Activated CD8-positive, alpha-beta memory T cell treated with anti-CD3 and anti-CD28 coated beads for 24 hours (primary cell): ENCODE measurements at regions not wholly inside any gene's neighbourhood (a gene's known extent, or its start where the extent isn't known, plus 50 kb on each side); places are given as distances from the start of the nearest gene placed in this dataset.
"Not testable (repeated sequence)": the region's sequence is repeated elsewhere in the genome, so short reads cannot be mapped to it uniquely, and the experiment has no call there.

ENCODE experiments used
- DNase-seq: peaks from one replicate; pipeline ENCODE4 v3.0.0-alpha.2; 2020

DNA sequence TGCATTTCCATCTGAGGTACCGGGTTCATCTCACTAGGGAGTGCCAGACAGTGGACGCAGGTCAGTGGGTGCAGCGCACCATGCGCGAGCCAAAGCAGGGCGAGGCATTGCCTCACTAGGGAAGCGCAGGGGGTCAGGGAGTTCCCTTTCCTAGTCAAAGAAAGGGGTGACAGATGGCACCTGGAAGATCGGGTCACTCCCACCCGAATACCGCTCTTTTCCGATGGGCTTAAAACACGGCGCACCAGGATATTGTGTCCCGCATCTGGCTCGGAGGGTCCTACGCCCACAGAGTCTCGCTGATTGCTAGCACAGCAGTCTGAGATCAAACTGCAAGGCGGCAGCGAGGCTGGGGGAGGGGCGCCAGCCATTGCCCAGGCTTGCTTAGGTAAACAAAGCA, 1157.1 kb downstream of the NAALADL2 start:
- DNase-seq: not testable (repeated sequence)

DNA sequence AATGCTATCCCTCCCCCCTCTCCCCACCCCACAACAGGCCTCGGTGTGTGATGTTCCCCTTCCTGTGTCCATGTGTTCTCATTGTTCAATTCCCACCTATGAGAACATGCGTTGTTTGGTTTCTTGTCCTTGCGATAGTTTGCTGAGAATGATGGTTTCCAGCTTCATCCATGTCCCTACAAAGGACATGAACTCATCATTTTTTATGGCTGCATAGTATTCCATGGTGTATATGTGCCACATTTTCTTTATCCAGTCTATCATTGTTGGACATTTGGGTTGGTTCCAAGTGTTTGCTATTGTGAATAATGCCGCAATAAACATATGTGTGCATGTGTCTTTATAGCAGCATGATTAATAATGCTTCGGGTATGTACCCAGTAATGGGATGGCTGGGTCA, 1156.1 kb downstream of the NAALADL2 start:
- not testable (repeated sequence) for DNase-seq

- DNase-seq: no peak
These were observed 1150.1 kb downstream of the NAALADL2 start for GRCh38 chr3:176009256-176009655.

GRCh38 chr3:176005564-176005963, 1146.4 kb downstream of the NAALADL2 start:
- DNase-seq: no peak

DNA sequence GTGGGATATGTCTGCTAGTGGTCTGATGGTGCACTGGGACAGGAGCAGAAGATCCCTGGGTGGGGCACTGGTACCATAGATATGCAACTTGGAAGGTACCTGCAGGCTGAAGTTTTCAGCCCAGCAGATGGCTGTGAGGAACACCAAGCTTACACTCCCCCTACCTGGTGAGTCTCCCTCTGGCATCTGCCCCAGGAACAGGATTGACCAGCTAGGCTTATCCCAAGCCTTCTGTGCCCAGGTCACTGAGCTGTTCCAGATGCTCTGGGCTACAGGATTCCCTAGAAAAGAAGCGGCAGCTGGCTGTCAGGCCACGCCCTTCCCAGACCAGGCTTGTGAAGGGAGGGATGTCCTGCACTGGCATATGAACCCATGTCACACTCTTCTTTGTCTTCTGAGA, 1130.0 kb downstream of the NAALADL2 start:
- DNase-seq: no peak

DNA sequence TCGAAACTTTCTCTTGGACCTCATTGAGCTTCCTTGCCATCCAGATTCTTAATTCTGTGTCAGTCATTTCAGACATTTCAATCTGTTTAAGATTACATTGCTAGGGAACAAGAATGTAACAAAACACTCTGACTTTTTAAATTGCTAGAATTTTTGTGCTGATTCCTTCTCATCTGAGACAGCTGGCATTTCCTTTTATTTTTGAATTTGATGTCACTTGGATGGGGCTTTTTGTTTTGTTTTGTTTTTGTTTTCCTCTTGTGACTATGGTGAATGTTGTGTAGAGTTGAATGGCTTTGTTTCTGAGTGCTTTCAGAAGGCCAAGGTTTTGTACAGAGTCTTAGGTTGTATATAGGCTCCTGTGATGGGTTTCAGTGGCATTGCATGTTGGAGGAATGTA, 1129.3 kb downstream of the NAALADL2 start:
- DNase-seq: no peak

- no peak for DNase-seq
These were observed 1126.6 kb downstream of the NAALADL2 start for GRCh38 chr3:175985781-175986180.

- DNase-seq: no peak
These were observed 1124.2 kb downstream of the NAALADL2 start for GRCh38 chr3:175983379-175983778.

DNA sequence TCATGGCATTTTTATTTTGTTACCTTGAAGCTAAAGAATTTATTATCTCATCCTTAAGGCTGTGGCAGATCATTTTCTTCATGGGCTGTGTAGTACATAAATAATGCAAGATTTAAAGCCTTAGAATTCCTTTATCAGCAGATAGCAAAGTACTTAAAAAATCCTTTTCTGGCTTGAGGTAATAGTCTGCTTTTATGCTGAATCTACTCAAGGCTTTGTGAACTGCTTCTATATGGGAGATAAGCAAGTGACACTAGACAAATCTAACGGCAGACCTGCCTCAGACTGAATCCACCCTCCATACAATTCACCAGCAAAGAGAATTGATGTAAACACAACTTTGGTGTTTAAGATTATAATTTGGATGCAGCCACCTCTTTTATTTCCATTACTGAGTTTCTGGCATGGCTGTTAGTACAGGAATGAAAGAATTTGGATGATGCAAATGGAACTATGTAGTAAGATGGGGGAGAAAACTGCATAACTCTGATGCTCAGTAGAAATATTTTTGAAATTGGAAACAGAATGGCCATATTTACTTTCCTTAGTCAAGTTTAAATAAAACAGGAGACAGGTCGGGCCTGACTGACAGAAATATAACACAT, 1121.5 kb downstream of the NAALADL2 start:
- DNase-seq: no peak

DNA sequence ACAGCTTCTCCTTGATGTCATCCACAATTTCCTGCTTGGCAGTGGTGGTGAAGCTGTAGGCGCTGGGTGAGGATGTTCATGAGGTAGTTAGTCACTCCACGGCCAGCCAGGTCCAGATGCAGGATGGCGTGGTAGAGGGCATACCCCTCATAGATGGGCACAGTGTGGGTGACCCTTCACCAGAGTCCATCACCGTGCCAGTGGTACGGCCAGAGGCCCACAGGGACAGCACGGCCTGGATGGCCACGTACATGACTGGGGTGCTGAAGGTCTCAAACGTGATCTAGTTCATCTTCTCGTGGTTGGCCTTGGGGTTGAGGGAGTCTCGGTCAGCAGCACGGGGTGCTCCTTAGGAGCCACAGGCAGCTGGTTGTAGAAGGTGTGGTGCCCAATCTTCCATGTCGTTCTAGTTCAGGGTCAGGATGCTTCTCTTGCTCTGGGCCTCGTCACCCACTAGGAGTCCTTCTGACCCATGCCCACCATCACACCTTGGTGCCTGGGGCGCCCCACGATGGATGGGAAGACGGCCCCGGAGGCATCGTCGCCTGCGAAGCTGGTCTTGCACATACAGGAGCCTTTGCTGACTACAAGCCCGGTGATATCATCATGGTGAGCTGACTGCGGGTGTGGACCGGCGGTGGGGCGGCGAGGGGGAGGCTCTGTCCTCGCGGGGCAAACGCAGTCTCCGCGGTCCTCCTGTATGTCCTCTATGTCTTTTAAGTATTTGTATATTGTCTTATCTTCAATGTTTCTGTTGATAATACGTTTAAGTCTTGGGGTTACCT, 1119.0 kb downstream of the NAALADL2 start:
- DNase-seq: no peak

- DNase-seq: no peak
These were observed 1110.3 kb downstream of the NAALADL2 start for GRCh38 chr3:175969456-175969855.

- DNase-seq: no peak
These were observed 1105.9 kb downstream of the NAALADL2 start for GRCh38 chr3:175965036-175965435.

DNA sequence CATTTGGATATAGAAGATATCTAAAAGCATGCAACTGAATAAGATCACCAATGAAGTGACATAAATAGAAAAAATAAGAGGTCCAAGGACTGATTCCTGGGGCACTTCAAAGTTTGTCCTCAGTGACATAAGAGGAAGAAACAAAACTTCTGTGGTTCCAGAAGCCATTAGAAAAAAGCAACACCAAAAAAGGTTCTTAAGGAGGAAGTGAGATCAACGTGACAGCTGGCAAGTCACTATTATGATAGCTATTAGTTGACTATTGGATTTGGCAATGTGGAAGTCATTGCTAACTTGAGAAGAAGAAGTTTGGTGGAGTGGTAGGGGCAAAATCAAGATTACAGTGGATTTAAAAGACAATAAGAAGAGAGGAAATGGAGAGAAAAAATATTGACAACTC, 1098.3 kb downstream of the NAALADL2 start:
- no peak for DNase-seq

- DNase-seq: no peak
These were observed 1097.8 kb downstream of the NAALADL2 start for GRCh38 chr3:175956964-175957363.

DNA sequence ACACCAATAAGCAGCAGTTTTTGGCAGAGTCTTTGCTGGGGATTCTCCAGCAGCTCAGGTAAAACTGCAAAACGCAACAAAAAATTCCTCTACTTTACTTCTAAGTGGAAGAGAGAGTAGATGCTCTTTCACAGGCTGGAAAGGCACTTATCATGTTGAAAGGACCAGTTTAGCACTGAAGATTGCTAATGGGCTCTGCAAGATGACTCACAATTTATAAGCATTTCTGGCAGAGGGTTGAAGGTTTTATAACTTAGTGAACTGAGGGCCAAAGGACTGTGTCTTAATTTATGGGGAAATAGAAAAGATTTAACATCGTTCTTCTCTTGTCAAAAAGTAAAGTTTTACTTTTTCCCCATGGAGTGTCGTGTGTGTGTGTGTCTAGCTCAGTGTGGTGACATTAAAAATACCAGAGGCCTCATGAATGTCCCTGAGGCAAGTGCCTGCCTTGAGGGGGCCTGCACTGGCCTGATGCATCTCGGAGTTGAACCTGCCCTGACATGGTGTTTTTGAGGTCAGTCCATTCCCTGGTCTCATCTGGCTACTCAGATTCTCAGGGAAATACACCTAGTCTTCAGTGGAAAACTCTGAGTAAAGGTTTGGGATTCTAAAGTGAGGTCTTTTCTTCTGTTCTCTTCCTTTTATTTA, 1092.0 kb downstream of the NAALADL2 start:
- DNase-seq: no peak

DNA sequence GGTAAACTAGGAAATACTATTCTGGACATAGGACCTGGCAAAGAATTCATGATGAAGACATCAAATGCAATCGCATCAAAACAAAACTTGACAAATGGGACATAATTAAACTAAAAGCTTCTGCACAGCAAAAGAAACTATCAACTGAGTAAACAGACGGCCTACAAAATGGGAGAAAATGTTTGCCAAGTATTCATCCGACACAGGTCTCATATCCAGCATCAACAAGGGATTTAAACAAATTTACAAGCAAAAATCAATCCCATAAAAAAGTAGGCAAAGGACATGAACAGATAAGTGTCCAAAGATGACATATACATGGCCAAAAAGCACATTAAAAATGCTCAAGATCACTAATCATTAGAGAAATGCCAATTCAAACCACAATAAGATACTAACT, 1088.9 kb downstream of the NAALADL2 start:
- DNase-seq: no peak

DNA sequence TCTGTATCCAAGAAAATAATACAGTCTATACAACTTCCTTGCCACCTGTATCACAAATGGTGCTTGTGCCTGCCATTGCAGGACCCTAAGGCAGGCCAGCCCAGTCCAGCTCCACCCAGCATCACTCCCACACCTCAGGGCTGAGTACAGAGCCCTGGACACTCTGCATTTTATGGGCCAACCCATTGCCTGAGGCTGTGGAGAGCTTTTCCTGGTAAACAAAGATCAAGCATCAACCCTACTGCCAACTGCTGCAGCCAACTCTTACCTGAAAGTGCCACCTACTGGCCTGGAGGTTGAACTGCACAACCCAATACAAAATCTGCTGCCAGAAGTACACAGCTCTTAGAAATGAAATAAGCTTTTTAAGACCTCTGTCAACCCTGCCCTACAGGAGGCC, 1082.2 kb downstream of the NAALADL2 start:
- DNase-seq: no peak

DNA sequence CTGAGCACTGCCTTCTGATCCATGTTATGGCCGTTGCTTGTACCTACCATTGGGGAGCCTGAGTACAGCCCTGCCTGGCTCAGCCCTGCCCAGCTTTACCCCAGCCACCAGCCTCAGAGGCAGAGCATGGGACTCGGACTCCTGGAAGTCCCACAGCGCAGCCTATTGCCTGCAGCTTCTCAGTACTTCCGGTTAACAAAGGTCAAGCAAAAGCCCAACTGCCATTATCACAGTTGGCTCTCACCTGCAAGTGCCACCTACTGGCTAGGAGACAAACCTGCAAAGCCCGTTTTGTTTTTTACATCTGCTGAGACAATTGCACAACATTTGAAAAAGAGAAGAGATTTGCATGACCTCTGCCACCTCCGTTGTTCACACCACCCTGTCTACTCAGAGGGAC, 1081.7 kb downstream of the NAALADL2 start:
- DNase-seq: no peak

DNA sequence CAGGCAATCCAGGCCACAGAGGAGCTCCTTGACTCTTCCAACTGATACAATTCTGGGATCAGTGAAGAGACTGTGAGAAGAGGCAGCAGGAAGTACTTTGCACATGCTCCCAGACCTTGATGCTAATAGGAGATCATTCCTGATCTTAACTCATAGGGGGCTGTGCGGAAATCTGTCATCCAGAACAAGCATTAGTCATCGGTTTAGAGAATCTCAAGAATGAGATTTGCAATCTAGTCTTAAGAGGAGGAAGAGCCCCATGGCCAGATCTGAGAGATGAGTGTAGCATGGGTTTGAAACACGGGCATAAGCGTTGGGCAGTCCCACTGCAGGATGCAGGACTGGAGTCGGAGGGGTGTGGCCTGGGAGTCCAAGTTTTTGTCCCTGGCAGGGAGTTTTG, 1081.1 kb downstream of the NAALADL2 start:
- no peak for DNase-seq

GRCh38 chr3:175937367-175937766, 1078.2 kb downstream of the NAALADL2 start:
- not testable (repeated sequence) for DNase-seq

DNA sequence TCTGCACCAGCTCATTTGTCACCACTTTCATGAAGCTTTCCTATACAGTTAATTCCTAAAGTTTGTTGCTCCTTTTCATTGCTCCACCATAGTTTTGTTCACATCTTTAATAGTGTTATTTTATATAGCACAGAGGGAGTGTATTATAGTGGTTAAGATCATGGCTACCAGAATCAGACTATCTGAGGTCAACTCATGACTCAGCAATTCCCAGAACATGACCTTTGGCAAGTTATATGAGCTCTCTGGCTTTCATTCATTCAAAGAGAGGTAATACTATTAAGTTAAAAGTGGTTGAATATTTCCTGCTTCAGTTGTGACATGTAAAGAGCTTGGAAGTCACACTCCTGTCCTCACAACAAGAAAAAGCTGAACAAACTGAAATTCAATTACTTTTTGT, 1073.5 kb downstream of the NAALADL2 start:
- no peak for DNase-seq

GRCh38 chr3:175919133-175919532, 1060.0 kb downstream of the NAALADL2 start:
- DNase-seq: no peak

DNA sequence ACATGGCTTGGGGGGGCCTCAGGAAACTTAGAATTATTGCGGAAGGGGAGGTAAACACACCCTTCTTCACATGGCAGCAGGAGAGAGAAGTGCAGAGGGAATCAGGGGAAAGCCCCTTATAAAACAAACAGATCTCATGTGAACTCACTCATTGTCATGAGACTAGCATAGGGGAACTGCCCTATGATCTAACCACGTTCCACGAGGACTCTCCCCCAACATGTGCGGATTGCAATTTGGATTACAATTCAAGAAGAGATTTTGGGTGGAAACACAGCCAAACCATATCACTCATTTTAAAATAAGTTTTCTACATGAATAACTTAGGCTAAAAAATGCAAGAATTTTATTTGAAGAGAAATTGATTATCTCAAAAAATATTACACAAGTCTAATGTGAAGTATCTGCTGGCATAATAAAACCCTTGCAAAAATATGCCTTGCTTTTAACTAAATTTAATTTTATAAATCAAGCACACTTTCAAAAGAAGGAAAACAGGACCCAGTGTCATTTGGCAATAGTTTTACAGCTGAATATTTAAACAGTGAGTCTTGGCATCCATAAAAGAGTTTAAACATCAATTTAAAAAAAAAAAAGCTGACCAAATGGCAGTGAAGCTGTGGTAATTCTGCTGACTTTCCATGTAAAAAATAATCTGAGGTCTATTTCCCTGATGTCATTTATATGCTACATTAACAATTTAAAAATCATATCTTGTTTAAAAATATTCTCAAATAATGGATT, 1057.2 kb downstream of the NAALADL2 start:
- no peak for DNase-seq

DNA sequence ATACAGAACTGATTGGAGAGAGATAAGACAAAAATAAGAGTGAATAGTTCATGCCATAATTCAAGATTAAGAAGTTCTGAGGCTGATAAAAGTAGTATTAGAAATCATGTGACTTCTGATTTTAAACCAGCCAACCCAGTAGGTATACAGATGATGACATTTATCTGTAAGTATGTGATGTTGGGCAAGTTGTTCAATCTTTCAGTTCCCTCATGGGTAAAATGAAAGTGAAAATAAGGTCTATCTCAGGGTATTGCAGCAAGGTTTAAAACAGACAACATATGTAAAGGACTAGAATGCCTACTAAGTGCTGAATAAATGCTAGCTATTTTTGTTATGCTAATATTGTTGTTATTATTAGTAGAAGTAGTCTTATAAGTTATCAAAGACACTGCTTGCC, 1055.7 kb downstream of the NAALADL2 start:
- no peak for DNase-seq
